ENCODE measurements at regions not wholly inside any gene's neighbourhood (a gene's known extent, or its start where the extent isn't known, plus 50 kb on each side); places are given as distances from the start of the nearest gene placed in this dataset.
"Not testable (repeated sequence)": the region's sequence is repeated elsewhere in the genome, so short reads cannot be mapped to it uniquely, and the experiment has no call there.

DNA sequence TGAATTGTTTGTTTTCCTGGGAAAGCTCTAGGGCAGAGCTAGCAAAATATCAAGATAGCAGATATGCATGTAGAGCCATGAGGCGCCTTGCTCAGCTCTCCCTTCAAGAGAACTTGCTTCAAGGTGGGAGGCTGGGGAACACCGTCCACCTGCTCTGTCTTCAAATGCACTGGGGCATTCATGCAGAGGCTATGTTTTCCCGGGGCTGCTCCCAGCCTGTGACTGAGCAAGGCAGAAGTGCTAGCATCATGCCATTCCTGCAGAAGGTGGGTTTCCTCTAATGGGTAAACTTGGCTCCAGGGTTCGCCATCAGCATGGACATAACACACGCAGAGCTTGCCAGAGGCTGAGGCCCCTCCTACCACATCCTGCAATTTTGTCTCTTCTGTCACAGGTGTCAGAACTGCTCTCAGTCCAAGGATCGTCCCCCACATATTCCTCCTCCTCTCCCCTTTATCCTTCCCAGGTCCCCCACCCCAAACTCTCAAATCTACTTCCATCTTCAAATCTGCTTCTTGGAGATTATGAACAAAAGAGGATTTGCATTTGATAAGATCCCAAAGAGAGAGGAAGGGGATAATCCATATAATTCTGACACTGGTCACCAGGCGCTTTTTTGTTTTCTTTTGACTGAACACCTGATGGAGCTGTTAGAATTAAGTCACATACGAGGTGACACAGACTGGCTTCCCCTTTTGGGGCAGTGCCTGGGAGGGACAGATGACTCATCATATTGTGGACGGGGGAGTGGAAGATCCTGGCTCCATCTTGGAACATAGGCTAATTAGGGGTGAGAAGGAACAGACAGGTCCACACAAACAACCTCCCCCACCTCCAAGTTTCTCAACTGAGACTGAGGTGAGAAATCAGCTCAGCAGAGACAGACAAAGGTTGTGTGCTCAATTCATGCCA, 85.0 kb upstream of the TAF11L2 start:
- H3K36me3 ChIP-seq (ENCODE audit: control insufficient read depth, insufficient read depth, low read length) = no peaks in the 10 kb centered on the region
- peaks cover 2% of the 10 kb centered on the region for H3K27me3 ChIP-seq (ENCODE audit: control insufficient read depth, insufficient read depth, low read length)
- ChIA-PET CTCF (no interaction called here), POLR2A (no interaction called here)
- H3K4me3 ChIP-seq (ENCODE audit: low read depth, low read length) = no peak overlapping the region
- no peak for DNase-seq (ENCODE audit: low read depth)
- TF ChIP-seq CTCF (IDR thresholded peaks at IDR 0.05; ENCODE audit: insufficient read depth, low read depth, low read length) = no peak

GRCh38 chr5:17413691-17414090, 84.3 kb upstream of the TAF11L2 start:
- no peak for DNase-seq (ENCODE audit: low read depth)
- Histone ChIP-seq H3K4me3 (ENCODE audit: low read depth, low read length) (no peak overlapping the region), H3K27me3 (ENCODE audit: control insufficient read depth, insufficient read depth, low read length) (peaks cover 2% of the 10 kb centered on the region), H3K36me3 (ENCODE audit: control insufficient read depth, insufficient read depth, low read length) (no peaks in the 10 kb centered on the region)
- CTCF ChIA-PET = no interaction called here
- no peak for TF ChIP-seq CTCF (IDR thresholded peaks at IDR 0.05; ENCODE audit: insufficient read depth, low read depth, low read length)
- POLR2A ChIA-PET = no interaction called here

GRCh38 chr5:17415321-17415758, 82.7 kb upstream of the TAF11L2 start:
- no peak for TF ChIP-seq CTCF (IDR thresholded peaks at IDR 0.05; ENCODE audit: insufficient read depth, low read depth, low read length)
- ChIA-PET CTCF (interaction anchor here (0.6 kb wide), 3 partner anchors 93 to 862 kb away, joined by 3 to 6 read pairs (median 4); no protein-coding TSS in a partner anchor), POLR2A (no interaction called here)
- no peak for DNase-seq (ENCODE audit: low read depth)
- H3K4me3 ChIP-seq (ENCODE audit: low read depth, low read length) = no peak overlapping the region
- H3K36me3 ChIP-seq (ENCODE audit: control insufficient read depth, insufficient read depth, low read length) = no peaks in the 10 kb centered on the region
- H3K27me3 ChIP-seq (ENCODE audit: control insufficient read depth, insufficient read depth, low read length) = no peaks in the 10 kb centered on the region; the same call in none of the 2 replicates

DNA sequence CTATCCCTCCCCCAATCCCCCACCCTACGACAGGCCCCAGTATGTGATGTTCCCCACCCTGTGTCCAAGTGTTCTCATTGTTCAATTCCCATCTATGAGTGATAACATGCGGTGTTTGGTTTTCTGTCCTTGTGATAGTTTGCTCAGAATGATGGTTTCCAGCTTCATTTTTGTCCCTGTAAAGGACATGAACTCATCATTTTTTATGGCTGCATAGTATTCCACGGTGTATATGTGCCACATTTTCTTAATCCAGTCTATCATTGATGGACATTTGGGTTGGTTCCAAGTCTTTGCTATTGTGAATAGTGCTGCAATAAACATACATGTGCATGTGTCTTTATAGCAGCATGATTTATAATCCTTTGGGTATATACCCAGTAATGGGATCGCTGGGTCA, 81.7 kb upstream of the TAF11L2 start:
- H3K36me3 ChIP-seq (ENCODE audit: control insufficient read depth, insufficient read depth, low read length); POLR2A ChIA-PET; DNase-seq (ENCODE audit: low read depth); CTCF ChIA-PET; H3K27me3 ChIP-seq (ENCODE audit: control insufficient read depth, insufficient read depth, low read length); H3K4me3 ChIP-seq (ENCODE audit: low read depth, low read length): not testable (repeated sequence)

- H3K36me3 ChIP-seq (ENCODE audit: control insufficient read depth, insufficient read depth, low read length) = no peaks in the 10 kb centered on the region
- DNase-seq (ENCODE audit: low read depth) = no peak
- H3K4me3 ChIP-seq (ENCODE audit: low read depth, low read length) = no peak overlapping the region
- ChIA-PET CTCF (interaction anchor here (1.0 kb wide), 1 partner anchor 208 kb away, joined by 3 read pairs; no protein-coding TSS in a partner anchor), POLR2A (no interaction called here)
- H3K27me3 ChIP-seq (ENCODE audit: control insufficient read depth, insufficient read depth, low read length) = peaks cover 5% of the 10 kb centered on the region
- TF ChIP-seq CTCF (IDR thresholded peaks at IDR 0.05; ENCODE audit: insufficient read depth, low read depth, low read length) = no peak
Observed at GRCh38 chr5:17424674-17425073, 73.4 kb upstream of the TAF11L2 start.

Data from BJ (cell line).